ENCODE measurements at regions not wholly inside any gene's neighbourhood (a gene's known extent, or its start where the extent isn't known, plus 50 kb on each side); places are given as distances from the start of the nearest gene placed in this dataset.

- TF ChIP-seq, protein P1, sequence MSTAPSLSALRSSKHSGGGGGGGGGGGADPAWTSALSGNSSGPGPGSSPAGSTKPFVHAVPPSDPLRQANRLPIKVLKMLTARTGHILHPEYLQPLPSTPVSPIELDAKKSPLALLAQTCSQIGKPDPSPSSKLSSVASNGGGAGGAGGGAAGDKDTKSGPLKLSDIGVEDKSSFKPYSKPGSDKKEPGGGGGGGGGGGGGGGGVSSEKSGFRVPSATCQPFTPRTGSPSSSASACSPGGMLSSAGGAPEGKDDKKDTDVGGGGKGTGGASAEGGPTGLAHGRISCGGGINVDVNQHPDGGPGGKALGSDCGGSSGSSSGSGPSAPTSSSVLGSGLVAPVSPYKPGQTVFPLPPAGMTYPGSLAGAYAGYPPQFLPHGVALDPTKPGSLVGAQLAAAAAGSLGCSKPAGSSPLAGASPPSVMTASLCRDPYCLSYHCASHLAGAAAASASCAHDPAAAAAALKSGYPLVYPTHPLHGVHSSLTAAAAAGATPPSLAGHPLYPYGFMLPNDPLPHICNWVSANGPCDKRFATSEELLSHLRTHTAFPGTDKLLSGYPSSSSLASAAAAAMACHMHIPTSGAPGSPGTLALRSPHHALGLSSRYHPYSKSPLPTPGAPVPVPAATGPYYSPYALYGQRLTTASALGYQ (CRISPR knock-in tag; IDR thresholded peaks at IDR 0.05), result no peak
Measured at GRCh38 chr3:90025019-90025418, 917.6 kb downstream of the EPHA3 start (continued).

GRCh38 chr3:90026406-90026805 is 919.0 kb downstream of the EPHA3 start:
- BruUV-seq (replicated peaks), result no TSS peak
- FAIRE-seq (no peak), ATAC-seq (no peak), DNase-seq (ENCODE audit: low spot score) (no peak)
- ChIA-PET CTCF (ENCODE audit: low intra/inter-chr PET ratio, low total read pairs) (no interaction called here), POLR2A (no interaction called here)
- Histone ChIP-seq H3K4me2 (ENCODE audit: low read depth, low read length) (no peak overlapping the region), H3K4me3 (replicated peaks in 1 of 3; ENCODE audit: insufficient read depth in 1 of 3, low read depth in 2 of 3, low read length in 3 of 3) (no peak overlapping the region), H3K27ac (ENCODE audit: extremely low read length, insufficient read depth, low read length) (no peak overlapping the region), H3K4me1 (ENCODE audit: insufficient read depth, low read length) (no peaks in the 10 kb centered on the region), H2AFZ (ENCODE audit: low read length) (no peak overlapping the region), H3K79me2 (ENCODE audit: insufficient read depth, low read length) (no peaks in the 10 kb centered on the region), H4K20me1 (ENCODE audit: insufficient read depth, low read length) (no peaks in the 10 kb centered on the region), H3K36me3 (replicated peaks in 1 of 2; ENCODE audit: control insufficient read depth in 1 of 2, insufficient read depth in 2 of 2, low read length in 2 of 2) (no peaks in the 10 kb centered on the region), H3K27me3 (ENCODE audit: control insufficient read depth in 1 of 2, insufficient read depth in 2 of 2, low read length in 2 of 2) (no peaks in the 10 kb centered on the region), H3K9me3 (ENCODE audit: low read length) (no peaks in the 10 kb centered on the region), H3K9ac (ENCODE audit: insufficient read depth, low read depth, low read length) (no peak overlapping the region)
- WGBS (ENCODE audit: low lambda C conversion rate), result 7% methylated on average over 2 of the region's 2 CpGs
- in situ Hi-C loops (cut with HindIII; ENCODE audit: extremely low pct_ligation_motif_present, low pct_unique_long_range_greater_than_20kb), result no loop called here
- intact Hi-C loops (cut with micrococcal nuclease; ENCODE audit: unreplicated experiment), result no loop called here
- TF ChIP-seq IKZF1 (IDR thresholded peaks at IDR 0.05), result no peak
- TF ChIP-seq ZNF430 (CRISPR knock-in tag; IDR thresholded peaks at IDR 0.05), result no peak
- no peak for TF ChIP-seq EHMT2 (IDR thresholded peaks at IDR 0.05; ENCODE audit: borderline replicate concordance, low read depth, low read length)
- no peak for TF ChIP-seq IRF2 (CRISPR knock-in tag; IDR thresholded peaks at IDR 0.05)
- no peak for TF ChIP-seq ZNF7 (CRISPR knock-in tag; IDR thresholded peaks at IDR 0.05)

GRCh38 chr3:90031121-90031520 is 923.7 kb downstream of the EPHA3 start:
- Histone ChIP-seq H3K9me3 (ENCODE audit: low read length) (no peaks in the 10 kb centered on the region), H3K79me2 (ENCODE audit: insufficient read depth, low read length) (no peaks in the 10 kb centered on the region), H3K4me3 (replicated peaks in 1 of 3; ENCODE audit: insufficient read depth in 1 of 3, low read depth in 2 of 3, low read length in 3 of 3) (no peak overlapping the region), H3K27ac (ENCODE audit: extremely low read length, insufficient read depth, low read length) (no peak overlapping the region), H3K27me3 (ENCODE audit: control insufficient read depth in 1 of 2, insufficient read depth in 2 of 2, low read length in 2 of 2) (no peaks in the 10 kb centered on the region), H4K20me1 (ENCODE audit: insufficient read depth, low read length) (no peaks in the 10 kb centered on the region), H2AFZ (ENCODE audit: low read length) (no peak overlapping the region), H3K4me1 (ENCODE audit: insufficient read depth, low read length) (no peaks in the 10 kb centered on the region), H3K9ac (ENCODE audit: insufficient read depth, low read depth, low read length) (no peak overlapping the region), H3K4me2 (ENCODE audit: low read depth, low read length) (no peak overlapping the region), H3K36me3 (replicated peaks in 1 of 2; ENCODE audit: control insufficient read depth in 1 of 2, insufficient read depth in 2 of 2, low read length in 2 of 2) (no peaks in the 10 kb centered on the region)
- FAIRE-seq (no peak), DNase-seq (ENCODE audit: low spot score) (no peak), ATAC-seq (no peak)
- BruUV-seq (replicated peaks), result no TSS peak
- ChIA-PET POLR2A (no interaction called here), CTCF (ENCODE audit: low intra/inter-chr PET ratio, low total read pairs) (no interaction called here)
- in situ Hi-C loops (cut with HindIII; ENCODE audit: extremely low pct_ligation_motif_present, low pct_unique_long_range_greater_than_20kb), result no loop called here
- intact Hi-C loops (cut with micrococcal nuclease; ENCODE audit: unreplicated experiment), result no loop called here
- TF ChIP-seq, protein P2, sequence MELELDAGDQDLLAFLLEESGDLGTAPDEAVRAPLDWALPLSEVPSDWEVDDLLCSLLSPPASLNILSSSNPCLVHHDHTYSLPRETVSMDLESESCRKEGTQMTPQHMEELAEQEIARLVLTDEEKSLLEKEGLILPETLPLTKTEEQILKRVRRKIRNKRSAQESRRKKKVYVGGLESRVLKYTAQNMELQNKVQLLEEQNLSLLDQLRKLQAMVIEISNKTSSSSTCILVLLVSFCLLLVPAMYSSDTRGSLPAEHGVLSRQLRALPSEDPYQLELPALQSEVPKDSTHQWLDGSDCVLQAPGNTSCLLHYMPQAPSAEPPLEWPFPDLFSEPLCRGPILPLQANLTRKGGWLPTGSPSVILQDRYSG (CRISPR knock-in tag; IDR thresholded peaks at IDR 0.05), result no peak
- no peak for TF ChIP-seq ZBTB44 (CRISPR knock-in tag; IDR thresholded peaks at IDR 0.05)
- no peak for TF ChIP-seq KDM5B (CRISPR knock-in tag; IDR thresholded peaks at IDR 0.05; ENCODE audit: borderline replicate concordance)
- no peak for TF ChIP-seq ZBTB8A (CRISPR knock-in tag; IDR thresholded peaks at IDR 0.05; ENCODE audit: borderline replicate concordance, low read depth)
- TF ChIP-seq ZFP1 (CRISPR knock-in tag; IDR thresholded peaks at IDR 0.05), result no peak
- no peak for TF ChIP-seq ZNF570 (CRISPR knock-in tag; IDR thresholded peaks at IDR 0.05; ENCODE audit: borderline replicate concordance)
- TF ChIP-seq ZNF639 (CRISPR knock-in tag; conservative IDR thresholded peaks at IDR 0.05), result no peak
- no peak for TF ChIP-seq KDM1A (CRISPR knock-in tag; IDR thresholded peaks at IDR 0.05)

Measured in HepG2 (cell line).